Loucy (cell line): ENCODE measurements at regions not wholly inside any gene's neighbourhood (a gene's known extent, or its start where the extent isn't known, plus 50 kb on each side); places are given as distances from the start of the nearest gene placed in this dataset.

Source experiments
- CTCF ChIP-seq: fragments of 200-600 bp; sonication (generic); conservative IDR thresholded peaks from 2 replicates; pipeline ENCODE4 v1.5.1; 2014; ENCODE audit warnings: mild to moderate bottlenecking, antibody characterized with exemption, low read length
- EZH2phosphoT487 ChIP-seq: fragments of 200-600 bp; IDR thresholded peaks from 2 replicates; pipeline ENCODE4 v1.6.1; 2018; ENCODE audit warnings: antibody characterized with exemption, mild to moderate bottlenecking, moderate library complexity, borderline replicate concordance

- no peak for TF ChIP-seq CTCF
- TF ChIP-seq EZH2phosphoT487, result no peak
Measured at GRCh38 chr1:4045397-4046010, 145.4 kb upstream of the C1orf174 start.
